HG03066 (cell line): ENCODE measurements at regions not wholly inside any gene's neighbourhood (a gene's known extent, or its start where the extent isn't known, plus 50 kb on each side); places are given as distances from the start of the nearest gene placed in this dataset.

ENCODE experiments used
- ATAC-seq: cut with Tn5 transposase; IDR thresholded peaks from one replicate; pipeline ENCODE4 v1.9.1; 2021; ENCODE audit warnings: low read depth; ENCODE audit not compliant: unreplicated experiment

- ATAC-seq = no peak
Observed at GRCh38 chr3:78134496-78134895, 1094.6 kb downstream of the ROBO2 start.

- no peak for ATAC-seq
Observed at GRCh38 chr3:78139166-78139565, 1099.3 kb downstream of the ROBO2 start.

- ATAC-seq = no peak
Observed at GRCh38 chr3:78140274-78140673, 1100.4 kb downstream of the ROBO2 start.

GRCh38 chr3:78140866-78141265 lies 1101.0 kb downstream of the ROBO2 start:
- no peak for ATAC-seq

GRCh38 chr3:78141269-78141668 lies 1101.4 kb downstream of the ROBO2 start:
- no peak for ATAC-seq

- no peak for ATAC-seq
Observed at GRCh38 chr3:78143000-78143399, 1103.1 kb downstream of the ROBO2 start.

GRCh38 chr3:78148986-78149717 lies 1109.3 kb downstream of the ROBO2 start:
- ATAC-seq = no peak

- ATAC-seq = no peak
Observed at GRCh38 chr3:78153973-78154372, 1114.1 kb downstream of the ROBO2 start.

- ATAC-seq = no peak
Observed at GRCh38 chr3:78154521-78155186, 1114.8 kb downstream of the ROBO2 start.

GRCh38 chr3:78161736-78162135 lies 1121.8 kb downstream of the ROBO2 start:
- ATAC-seq = no peak

GRCh38 chr3:78163379-78163778 lies 1123.5 kb downstream of the ROBO2 start:
- no peak for ATAC-seq

GRCh38 chr3:78165876-78166275 lies 1126.0 kb downstream of the ROBO2 start:
- no peak for ATAC-seq

GRCh38 chr3:78174821-78175220 lies 1134.9 kb downstream of the ROBO2 start:
- ATAC-seq = no peak

GRCh38 chr3:78176869-78177268 lies 1137.0 kb downstream of the ROBO2 start:
- no peak for ATAC-seq

GRCh38 chr3:78177780-78178179 lies 1137.9 kb downstream of the ROBO2 start:
- no peak for ATAC-seq

GRCh38 chr3:78178209-78178608 lies 1138.3 kb downstream of the ROBO2 start:
- no peak for ATAC-seq

GRCh38 chr3:78178740-78179363 lies 1139.0 kb downstream of the ROBO2 start:
- ATAC-seq = no peak

GRCh38 chr3:78183906-78184599 lies 1144.2 kb downstream of the ROBO2 start:
- no peak for ATAC-seq

GRCh38 chr3:78186404-78186803 lies 1146.5 kb downstream of the ROBO2 start:
- ATAC-seq = no peak

GRCh38 chr3:78201091-78201490 lies 1161.2 kb downstream of the ROBO2 start:
- no peak for ATAC-seq

GRCh38 chr3:78204977-78205376 lies 1165.1 kb downstream of the ROBO2 start:
- no peak for ATAC-seq
